ENCODE measurements at regions not wholly inside any gene's neighbourhood (a gene's known extent, or its start where the extent isn't known, plus 50 kb on each side); places are given as distances from the start of the nearest gene placed in this dataset.

DNA sequence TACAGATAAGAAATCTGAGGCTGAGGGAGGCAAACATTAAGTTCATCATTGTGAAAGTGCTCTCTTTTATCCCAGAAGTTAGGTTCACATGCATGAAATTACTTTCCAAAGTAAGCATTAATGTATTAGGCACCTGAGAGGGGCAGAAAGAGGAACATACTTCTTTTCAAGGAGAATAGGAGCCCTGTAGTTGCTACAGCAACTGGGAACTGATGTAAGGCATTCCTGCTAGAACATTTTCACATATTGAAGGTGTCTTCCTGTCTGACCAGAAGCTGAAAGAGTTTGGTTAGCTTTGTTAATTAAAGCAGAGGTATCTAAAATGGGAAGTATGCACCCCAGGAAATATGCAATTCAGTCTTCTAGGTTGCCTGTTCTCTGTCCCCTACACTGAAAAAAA lies 65.5 kb upstream of the ZBTB20 start:
- TF ChIP-seq POLR2A (IDR thresholded peaks at IDR 0.05) = no peak
- TF ChIP-seq, protein P1, sequence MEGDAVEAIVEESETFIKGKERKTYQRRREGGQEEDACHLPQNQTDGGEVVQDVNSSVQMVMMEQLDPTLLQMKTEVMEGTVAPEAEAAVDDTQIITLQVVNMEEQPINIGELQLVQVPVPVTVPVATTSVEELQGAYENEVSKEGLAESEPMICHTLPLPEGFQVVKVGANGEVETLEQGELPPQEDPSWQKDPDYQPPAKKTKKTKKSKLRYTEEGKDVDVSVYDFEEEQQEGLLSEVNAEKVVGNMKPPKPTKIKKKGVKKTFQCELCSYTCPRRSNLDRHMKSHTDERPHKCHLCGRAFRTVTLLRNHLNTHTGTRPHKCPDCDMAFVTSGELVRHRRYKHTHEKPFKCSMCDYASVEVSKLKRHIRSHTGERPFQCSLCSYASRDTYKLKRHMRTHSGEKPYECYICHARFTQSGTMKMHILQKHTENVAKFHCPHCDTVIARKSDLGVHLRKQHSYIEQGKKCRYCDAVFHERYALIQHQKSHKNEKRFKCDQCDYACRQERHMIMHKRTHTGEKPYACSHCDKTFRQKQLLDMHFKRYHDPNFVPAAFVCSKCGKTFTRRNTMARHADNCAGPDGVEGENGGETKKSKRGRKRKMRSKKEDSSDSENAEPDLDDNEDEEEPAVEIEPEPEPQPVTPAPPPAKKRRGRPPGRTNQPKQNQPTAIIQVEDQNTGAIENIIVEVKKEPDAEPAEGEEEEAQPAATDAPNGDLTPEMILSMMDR (IDR thresholded peaks at IDR 0.05) = no peak
